ENCODE measurements at regions not wholly inside any gene's neighbourhood (a gene's known extent, or its start where the extent isn't known, plus 50 kb on each side); places are given as distances from the start of the nearest gene placed in this dataset.

DNA sequence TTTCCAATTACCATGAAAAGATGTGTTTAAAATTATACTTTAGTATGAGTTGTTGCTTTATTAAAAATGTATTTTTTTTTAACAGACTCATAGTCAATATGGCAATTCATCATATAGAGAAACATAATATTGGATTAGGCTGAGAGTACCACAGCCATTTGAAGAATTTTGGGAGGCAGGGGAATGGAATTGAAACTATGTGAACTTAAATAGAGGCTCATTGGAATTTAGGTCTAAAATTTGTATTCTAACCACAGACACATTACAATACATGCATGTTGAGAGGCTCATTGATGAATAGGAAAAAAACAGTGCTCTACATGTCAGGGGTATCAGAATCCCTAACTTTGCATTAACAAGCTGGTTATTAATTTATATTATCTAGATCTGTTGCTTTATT is 269.6 kb downstream of the DKK2 start:
- no peak for DNase-seq

DNA sequence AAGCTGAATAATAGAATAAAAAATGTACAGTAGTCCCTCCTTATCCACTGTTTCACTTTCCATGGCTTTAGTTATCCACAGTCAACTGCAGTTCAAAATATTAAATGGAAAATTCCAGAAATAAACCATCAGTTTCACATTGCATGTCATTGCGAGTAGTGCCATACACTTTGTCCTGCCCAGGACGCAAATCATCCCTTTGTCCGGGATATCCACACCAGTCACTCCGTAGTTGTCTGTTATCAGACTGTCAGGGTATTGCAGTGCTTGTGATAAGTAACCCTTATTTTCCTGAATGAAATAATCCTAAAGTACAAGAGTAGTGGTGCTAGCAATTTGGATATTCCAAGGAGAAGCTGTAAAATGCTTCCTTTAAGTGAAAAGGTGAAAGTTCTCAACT is 271.3 kb downstream of the DKK2 start:
- no peak for DNase-seq

- no peak for DNase-seq
Measured at GRCh38 chr4:106762666-106763443, 273.3 kb downstream of the DKK2 start.

DNA sequence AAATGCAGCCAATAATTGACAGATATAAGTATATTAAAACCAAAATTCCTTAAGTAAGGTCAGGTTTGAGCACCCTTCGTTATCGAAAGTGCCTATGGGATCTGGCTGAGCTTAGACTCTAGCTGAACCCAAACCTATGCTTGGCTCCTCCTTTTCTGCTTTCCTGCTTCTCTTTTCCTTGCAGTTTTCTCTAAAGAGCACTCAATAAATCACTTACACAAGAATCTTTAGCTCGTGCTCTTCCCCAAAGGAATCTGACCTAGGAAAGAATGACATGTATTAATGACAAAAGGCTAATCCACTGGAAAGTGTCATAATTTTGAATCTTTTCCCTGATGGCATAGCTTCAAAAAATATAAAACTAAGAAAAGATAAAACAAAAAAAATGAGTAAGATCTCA is 282.7 kb downstream of the DKK2 start:
- no peak for DNase-seq

DNA sequence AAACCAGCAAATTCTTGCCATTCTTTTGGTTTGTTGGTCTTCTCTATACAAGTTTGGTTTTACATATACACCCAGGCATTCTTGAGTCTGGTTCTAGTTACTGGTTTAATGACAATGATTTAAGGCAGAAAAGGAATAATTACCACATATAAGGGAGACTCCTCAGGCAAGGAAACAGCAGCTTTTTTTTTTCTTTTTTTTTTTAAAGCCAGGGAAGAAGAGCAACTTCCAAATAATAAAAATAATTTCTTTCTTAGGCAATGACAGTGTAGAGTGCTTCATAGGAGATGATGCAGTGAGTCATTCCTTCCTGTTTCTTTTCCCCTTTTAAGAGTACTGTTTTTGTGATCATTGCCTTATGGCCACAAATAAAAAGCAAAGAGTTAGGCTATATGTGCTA is 289.7 kb downstream of the DKK2 start:
- no peak for DNase-seq

GRCh38 chr4:106738121-106738520 is 298.0 kb downstream of the DKK2 start:
- DNase-seq: no peak

DNA sequence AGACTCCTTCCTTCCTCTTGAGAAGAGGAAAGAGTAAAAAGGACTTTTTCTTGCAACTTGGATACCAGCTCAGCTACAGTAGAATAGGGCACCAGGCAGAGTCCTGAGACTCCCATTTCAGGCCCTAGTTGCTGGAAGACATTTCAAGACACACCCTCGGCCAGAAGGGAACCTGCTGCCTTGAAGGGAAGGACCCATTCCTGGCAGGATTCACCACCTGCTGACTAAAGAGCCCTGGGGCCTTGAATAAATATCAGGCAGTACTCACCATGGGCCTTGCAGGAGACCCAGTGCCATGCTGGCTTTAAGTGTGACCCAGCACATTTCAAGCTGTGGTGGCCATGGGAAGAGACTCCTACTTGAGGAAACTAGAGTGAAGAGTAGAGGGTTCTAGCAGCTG is 317.6 kb downstream of the DKK2 start:
- no peak for DNase-seq

DNA sequence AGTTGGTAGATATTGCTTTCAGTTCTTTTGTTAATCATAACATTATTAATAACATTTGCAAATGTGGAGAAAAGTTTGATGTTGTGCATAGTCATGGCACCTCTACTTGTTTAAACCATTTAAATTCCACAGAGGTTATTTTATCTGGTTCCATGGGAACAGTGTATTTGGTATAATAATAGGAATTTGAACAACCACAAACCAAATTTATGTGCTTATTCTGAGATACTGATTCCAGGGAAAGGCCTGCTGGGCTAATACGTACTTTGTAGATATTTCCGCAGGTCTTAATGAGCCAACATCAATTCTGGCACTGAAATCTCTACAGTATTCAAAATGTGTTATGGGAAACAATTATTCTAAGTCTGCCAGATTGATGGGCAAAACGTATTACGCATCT is 319.0 kb downstream of the DKK2 start:
- no peak for DNase-seq

GRCh38 chr4:106715825-106716224 is 320.3 kb downstream of the DKK2 start:
- DNase-seq: no peak

DNA sequence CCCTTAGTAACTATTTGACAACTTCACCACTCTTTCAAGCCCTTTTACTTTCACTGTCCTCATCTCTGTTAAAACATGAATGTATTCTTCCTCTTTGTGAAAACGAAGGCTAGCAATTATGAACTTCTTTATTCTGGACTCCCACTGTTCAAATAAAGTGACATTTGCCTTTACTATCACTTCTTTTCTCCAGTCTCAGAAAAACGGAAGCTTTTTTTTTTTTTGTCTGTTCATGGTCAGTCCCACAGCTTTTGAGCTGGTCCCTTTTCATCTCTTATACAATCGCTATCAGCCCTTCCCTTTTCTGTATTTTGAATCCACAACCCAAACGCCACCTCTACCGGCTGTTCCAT is 327.7 kb downstream of the DKK2 start:
- DNase-seq: no peak

GRCh38 chr4:106707776-106708463 is 328.2 kb downstream of the DKK2 start:
- DNase-seq: no peak

DNA sequence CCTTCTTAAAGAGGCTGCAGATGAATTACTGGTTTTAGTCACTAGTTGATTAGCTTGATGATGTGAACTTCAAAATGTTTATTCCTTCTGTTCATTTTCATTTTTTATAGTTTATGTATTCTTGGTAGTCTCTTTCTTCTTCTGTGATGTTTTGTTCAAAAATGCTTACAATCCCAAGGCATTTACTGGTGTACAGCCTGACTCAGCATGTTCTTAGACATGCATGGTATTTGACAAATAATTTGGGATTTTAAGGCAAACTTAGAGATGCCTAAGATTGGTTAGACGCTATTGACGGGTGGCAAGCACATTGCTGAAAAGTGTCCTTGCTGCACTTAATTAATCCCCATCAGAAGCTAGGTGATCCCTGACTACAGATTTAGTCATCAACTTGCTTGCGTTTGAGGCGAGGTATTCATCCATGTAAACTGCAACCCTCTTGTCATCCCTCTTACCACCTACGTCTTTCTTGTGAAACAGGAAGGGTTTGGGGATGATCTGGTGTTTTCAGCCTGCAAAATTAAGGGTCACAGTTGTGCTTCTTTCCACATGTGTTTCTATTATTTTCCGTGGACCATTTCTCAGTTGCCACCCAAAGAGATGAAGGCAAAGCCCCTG is 331.8 kb downstream of the DKK2 start:
- no peak for DNase-seq

DNA sequence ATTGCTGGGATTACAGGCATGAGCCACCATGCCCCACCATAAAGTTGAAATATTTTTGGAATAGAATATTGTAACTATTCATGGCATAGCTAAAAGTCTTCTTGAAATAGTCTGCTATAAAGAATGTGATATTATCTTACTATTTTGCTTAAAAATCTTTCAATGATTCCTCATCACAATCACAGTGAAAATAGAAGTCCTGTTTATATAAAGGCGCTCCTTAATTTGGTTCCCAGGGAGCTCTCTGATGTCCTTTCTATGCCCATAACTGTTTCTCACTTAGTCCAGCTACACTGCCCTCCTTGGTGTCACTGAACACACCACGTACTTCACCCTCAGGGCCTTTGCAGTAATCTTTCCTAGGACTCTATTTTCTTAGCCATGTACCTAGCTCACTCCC is 331.7 kb upstream of the GIMD1 start:
- no peak for DNase-seq

GRCh38 chr4:106698621-106699195 is 330.1 kb upstream of the GIMD1 start:
- no peak for DNase-seq

DNA sequence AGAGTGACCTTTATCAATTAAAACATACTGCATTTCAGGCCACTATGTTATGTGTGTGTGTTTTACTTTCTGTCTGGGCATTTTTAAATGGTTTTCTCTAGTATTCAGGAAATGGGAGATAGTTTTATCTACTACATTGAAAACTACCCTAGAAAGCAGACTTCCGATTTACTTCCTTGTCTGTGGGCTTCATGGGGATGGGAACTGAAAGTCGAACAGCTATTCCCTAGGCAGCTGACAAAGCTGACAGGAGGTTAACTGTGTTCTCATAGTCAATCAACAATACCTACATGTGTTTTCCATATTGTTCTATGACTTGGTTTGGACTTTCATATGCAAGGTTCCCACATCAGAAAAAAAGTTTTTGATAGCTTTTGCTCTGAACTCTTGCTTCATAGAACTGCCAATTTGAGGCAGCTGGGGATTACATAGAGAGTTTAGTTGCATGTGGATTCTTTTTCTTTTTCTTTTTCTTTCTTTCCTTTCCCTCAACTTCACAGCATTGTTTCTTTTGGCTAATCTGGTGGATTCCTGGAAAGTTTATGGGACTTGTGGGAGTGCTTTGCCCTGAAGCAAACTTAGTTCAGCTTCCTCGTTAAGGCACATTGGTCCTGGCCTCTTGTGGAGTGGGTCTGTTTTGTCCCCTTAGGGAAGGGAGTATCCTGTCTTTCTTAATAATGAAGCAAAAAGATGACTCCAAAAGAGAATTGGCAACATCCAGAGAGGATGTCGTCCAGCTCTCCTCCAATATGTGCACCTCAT is 327.1 kb upstream of the GIMD1 start:
- DNase-seq: no peak

DNA sequence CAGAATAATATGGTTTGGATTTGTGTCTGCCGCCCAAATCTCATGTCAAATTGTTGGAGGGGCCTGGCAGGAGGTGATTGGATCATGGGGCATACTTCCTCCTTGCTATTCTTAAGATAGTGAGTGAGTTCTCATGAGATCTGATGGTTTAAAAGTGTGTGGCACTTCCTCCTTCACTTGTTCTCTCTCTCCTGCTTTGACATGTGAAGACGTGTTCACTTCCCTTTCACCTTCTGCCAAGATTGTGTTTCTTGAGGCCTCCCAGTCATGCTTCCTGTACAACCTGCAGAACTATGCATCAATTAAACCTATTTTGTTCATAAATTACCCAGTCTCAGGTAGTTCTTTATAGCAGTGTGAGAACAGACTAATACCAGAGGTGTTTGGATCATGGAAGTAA is 325.7 kb upstream of the GIMD1 start:
- no peak for DNase-seq

GRCh38 chr4:106691749-106692148 is 323.2 kb upstream of the GIMD1 start:
- no peak for DNase-seq

DNA sequence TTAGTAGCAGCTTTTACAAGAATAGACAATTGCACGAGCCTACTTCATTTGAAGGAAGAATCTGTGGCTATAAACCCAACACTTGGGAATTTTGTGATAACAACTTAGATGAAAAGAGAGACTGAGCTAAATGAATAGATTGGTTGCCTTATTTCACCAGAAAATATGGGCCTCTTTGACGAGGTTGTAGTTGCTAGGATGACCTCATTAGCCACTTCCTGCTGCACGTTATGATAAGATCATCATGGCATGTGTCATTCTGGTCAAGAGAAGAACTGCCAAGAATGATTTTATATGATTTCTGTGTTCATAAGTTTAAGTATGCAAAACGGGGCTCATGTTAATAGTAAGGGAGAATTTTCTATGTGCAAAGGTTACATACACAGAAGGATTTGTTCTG is 321.9 kb upstream of the GIMD1 start:
- no peak for DNase-seq

DNA sequence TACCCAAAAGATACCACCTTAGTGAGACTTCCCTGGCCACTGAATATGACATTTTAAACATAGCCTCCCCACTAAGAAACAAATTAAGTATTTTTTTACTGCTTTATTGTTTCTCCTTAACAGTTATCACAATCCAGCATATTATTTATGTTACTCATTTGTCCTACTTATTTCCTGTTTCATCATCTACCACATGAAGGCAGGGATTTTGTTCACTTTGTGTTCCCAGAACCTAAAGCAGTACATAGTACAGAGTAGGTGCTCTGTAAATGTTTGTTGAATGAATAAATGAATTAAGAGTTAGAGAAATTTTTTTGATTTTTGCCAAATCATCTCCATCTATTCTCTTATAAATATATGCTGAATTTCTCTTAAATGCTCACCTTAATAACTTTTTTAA is 318.4 kb upstream of the GIMD1 start:
- no peak for DNase-seq

GRCh38 chr4:106681381-106681921 is 312.9 kb upstream of the GIMD1 start:
- no peak for DNase-seq

- no peak for DNase-seq
Measured at GRCh38 chr4:106679063-106679462, 310.5 kb upstream of the GIMD1 start.

GRCh38 chr4:106677213-106677612 is 308.6 kb upstream of the GIMD1 start:
- no peak for DNase-seq
